HUES64 (cell line): ENCODE measurements at regions not wholly inside any gene's neighbourhood (a gene's known extent, or its start where the extent isn't known, plus 50 kb on each side); places are given as distances from the start of the nearest gene placed in this dataset.
"Not testable (repeated sequence)": the region's sequence is repeated elsewhere in the genome, so short reads cannot be mapped to it uniquely, and the experiment has no call there.

Experiments
- H3K27ac ChIP-seq: 2 replicates; pipeline ENCODE4 v1.7.0; 2013; ENCODE audit warnings: low read depth, low read length, inconsistent platforms
- H3K27me3 ChIP-seq: 2 replicates; pipeline ENCODE4 v1.6.1; 2013; ENCODE audit warnings: mild to moderate bottlenecking, low read length; ENCODE audit not compliant: insufficient read depth
- H3K36me3 ChIP-seq: 2 replicates; pipeline ENCODE4 v1.6.1; 2013; ENCODE audit warnings: mild to moderate bottlenecking, low read length; ENCODE audit not compliant: insufficient read depth
- H3K4me1 ChIP-seq: 2 replicates; pipeline ENCODE4 v1.6.1; 2013; ENCODE audit warnings: mild to moderate bottlenecking, low read length, moderate library complexity; ENCODE audit not compliant: insufficient read depth
- H3K4me3 ChIP-seq: 2 replicates; pipeline ENCODE4 v1.5.1; 2013; ENCODE audit warnings: mild to moderate bottlenecking, low read length, moderate library complexity
- H3K9ac ChIP-seq: 2 replicates; pipeline ENCODE4 v1.6.1; 2013; ENCODE audit warnings: mild to moderate bottlenecking, low read depth, low read length
- H3K9me3 ChIP-seq: 2 replicates; pipeline ENCODE4 v1.6.1; 2013; ENCODE audit warnings: low read depth, low read length; ENCODE audit not compliant: insufficient read depth
- WGBS: fragments of 150-250, 120-280 bp; methylation state at CpG from one replicate; pipeline ENCODE4 v1.1.7; 2013; ENCODE audit warnings: missing lambda C conversion rate; 5-methylcytosine and 5-hydroxymethylcytosine counted together

DNA sequence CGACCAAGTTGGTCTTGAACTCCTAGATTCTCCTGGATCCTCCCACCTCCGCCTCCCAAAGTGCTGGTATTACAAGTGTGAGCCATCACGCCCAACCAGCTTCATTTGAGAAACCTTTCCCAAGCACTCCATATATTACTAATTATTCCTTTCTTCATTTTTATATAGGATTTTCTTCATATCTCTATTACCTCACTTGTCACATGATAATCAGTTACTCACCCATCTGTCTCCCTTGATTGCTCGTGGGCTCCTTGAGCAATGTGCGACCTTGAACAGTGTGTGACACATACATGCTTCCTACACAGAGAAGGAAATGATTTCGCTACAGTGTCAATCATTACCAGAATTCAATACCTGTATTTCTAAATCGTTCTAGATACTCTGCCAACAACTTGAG lies 110.7 kb upstream of the C2CD4B start:
- WGBS: 86% methylated on average over 7 of the region's 7 CpGs
- no peaks in the 10 kb centered on the region for H3K4me1 ChIP-seq
- H3K4me3 ChIP-seq: no peak overlapping the region
- H3K9me3 ChIP-seq: 0 out of 2 replicates have a peak, but pooled peaks cover 6% of the 10 kb centered on the region
- H3K36me3 ChIP-seq: no peaks in the 10 kb centered on the region
- no peak overlapping the region for H3K27ac ChIP-seq
- H3K9ac ChIP-seq: no peak overlapping the region
- H3K27me3 ChIP-seq: no peaks in the 10 kb centered on the region

DNA sequence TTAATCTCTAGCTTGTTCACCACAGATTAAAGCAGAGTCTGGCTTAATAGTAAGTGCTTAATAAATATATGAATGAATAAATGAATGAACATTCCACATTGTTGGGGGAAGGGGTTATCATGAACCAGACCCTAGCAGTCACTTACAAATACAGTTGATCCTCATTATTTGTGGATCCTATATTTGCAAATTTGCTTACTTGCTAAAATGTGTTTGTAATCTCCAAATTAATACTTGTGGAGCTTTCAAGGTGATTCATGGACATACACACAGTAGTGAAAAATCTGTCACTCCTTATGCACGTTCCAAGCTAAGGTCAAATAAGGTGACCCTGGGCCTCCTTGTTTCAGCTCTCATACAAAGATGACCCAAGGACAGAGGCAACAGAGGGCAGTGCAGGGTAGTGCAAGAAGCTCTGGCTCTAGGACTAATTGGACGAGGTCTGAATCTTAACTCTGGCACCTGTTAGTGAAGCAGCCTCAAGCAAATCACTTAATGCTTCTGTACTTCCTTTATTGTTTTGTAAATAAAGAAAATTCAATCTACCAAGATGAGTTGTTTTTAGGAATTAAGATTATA lies 112.8 kb upstream of the C2CD4B start:
- 76% methylated on average over 2 of the region's 2 CpGs for WGBS
- no peak overlapping the region for H3K9ac ChIP-seq
- H3K27ac ChIP-seq: no peak overlapping the region

DNA sequence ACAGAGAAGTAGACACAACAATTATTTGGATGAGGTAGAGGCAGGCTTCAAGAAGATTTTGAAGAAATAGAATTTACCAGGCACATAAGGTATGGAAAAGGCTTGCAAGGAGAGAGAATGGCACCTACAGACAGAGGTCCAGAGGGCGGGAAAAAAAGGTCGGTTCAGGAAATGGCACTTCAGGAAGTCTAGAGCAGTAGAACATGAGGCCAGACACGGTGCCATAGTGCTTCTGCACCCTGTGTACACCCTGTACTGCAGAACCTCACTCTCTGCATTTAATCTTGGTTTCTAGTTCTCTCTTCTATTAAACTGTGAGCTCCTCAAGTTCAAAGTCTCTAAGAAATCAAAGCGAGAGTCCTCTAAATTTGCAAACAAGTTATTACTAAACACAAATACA lies 113.4 kb upstream of the C2CD4B start:
- no peaks in the 10 kb centered on the region for H3K9me3 ChIP-seq
- no peaks in the 10 kb centered on the region for H3K4me1 ChIP-seq
- no peak overlapping the region for H3K9ac ChIP-seq
- WGBS: 90% methylated on average over 4 of the region's 4 CpGs
- H3K4me3 ChIP-seq: no peak overlapping the region
- H3K27me3 ChIP-seq: no peaks in the 10 kb centered on the region
- H3K36me3 ChIP-seq: no peaks in the 10 kb centered on the region
- H3K27ac ChIP-seq: no peak overlapping the region

More for the DNA sequence above, 112.8 kb upstream of the C2CD4B start:
- Histone ChIP-seq H3K27me3 (no peaks in the 10 kb centered on the region), H3K36me3 (no peaks in the 10 kb centered on the region), H3K9me3 (no peaks in the 10 kb centered on the region), H3K4me3 (no peak overlapping the region), H3K4me1 (no peaks in the 10 kb centered on the region)

DNA sequence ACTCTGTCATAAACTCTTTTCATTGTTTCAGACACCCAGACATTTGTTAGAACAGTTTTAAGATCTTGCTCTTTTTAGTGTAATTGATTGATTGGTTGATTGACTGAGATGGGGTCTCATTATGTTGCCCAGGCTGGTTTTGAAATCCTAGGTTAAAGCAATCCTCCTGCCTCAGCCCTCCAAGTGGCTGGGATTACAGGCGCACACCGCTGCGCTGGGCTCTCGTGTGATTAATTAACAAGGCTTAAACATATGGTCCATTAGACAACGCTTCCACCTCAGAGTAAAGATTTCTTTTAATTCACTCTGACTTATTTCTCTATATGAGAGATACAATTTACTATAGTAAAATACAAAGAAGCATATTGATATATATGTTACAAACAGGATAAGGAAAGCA lies 114.0 kb upstream of the C2CD4B start:
- H3K27ac ChIP-seq: no peak overlapping the region
- no peaks in the 10 kb centered on the region for H3K4me1 ChIP-seq
- no peak overlapping the region for H3K9ac ChIP-seq
- no peak overlapping the region for H3K4me3 ChIP-seq
- 97% methylated on average over 5 of the region's 5 CpGs for WGBS
- no peaks in the 10 kb centered on the region for H3K9me3 ChIP-seq
- H3K36me3 ChIP-seq: no peaks in the 10 kb centered on the region
- no peaks in the 10 kb centered on the region for H3K27me3 ChIP-seq

GRCh38 chr15:62280625-62281024 lies 115.5 kb upstream of the C2CD4B start:
- Histone ChIP-seq H3K4me3 (no peak overlapping the region), H3K36me3 (no peaks in the 10 kb centered on the region), H3K27me3 (no peaks in the 10 kb centered on the region), H3K27ac (no peak overlapping the region), H3K9ac (no peak overlapping the region), H3K9me3 (no peaks in the 10 kb centered on the region), H3K4me1 (no peaks in the 10 kb centered on the region)
- 96% methylated on average over 5 of the region's 5 CpGs for WGBS

DNA sequence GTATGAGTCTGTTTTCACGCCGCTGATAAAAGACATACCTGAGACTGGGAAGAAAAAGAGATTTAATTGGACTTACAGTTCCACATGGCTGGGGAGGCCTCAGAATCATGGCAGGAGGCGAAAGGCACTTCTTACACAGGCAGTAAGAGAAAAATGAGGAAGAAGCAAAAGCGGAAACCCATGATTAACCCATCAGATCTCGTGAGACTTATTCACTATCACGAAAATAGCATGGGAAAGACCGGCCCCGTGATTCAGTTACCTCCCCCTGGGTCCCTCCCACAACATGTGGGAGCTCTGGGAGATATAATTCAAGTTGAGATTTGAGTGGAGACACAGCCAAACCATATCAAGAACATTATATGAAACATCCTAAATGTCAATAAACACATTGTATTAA lies 116.7 kb upstream of the C2CD4B start:
- not testable (repeated sequence) for H3K27ac ChIP-seq, H3K27me3 ChIP-seq, H3K4me3 ChIP-seq, H3K36me3 ChIP-seq, H3K9me3 ChIP-seq, H3K4me1 ChIP-seq, H3K9ac ChIP-seq
- 92% methylated on average over 6 of the region's 8 CpGs for WGBS

DNA sequence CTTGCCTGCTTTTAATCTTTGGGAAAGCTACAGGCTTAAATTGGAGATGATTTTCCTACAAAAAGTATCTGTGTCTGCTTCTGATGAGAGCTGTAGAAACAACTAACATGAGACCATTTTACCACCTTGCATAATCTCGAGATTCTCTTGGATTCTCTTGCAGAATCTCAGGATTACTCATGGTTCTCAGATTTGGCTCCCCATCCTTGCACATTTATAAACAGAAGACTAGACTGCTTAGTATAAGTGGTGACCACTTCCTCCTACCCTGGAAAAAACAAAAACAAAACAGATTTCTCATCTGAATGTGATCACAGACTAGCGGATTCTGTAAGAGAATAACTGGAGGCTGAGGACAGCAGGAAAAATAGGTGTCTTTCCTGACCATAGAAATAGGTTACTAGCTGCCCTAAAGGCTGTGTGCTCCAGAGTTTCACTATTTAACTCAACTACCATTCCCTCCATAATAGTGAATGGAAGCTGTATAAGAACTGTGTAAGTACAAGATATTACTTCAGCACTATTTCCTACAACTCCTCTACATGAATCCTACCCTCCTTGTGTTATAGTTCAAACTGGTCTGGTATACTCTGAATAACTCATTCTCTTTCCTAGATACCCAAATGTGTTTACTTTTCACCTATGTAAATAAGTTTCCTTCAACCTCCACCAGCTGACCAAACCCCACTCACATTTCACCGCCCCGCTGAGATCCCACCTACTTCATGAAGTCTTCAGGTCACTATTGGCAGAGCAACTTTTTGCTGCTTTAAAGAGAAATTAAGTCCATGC lies 122.2 kb upstream of the C2CD4B start:
- H3K4me3 ChIP-seq: no peak overlapping the region
- H3K27me3 ChIP-seq: no peaks in the 10 kb centered on the region
- no peaks in the 10 kb centered on the region for H3K36me3 ChIP-seq
- H3K4me1 ChIP-seq: peaks cover 13% of the 10 kb centered on the region
- no peak overlapping the region for H3K9ac ChIP-seq
- no peaks in the 10 kb centered on the region for H3K9me3 ChIP-seq
- no peak overlapping the region for H3K27ac ChIP-seq
- 84% methylated on average over 4 of the region's 4 CpGs for WGBS

GRCh38 chr15:62288361-62289017 lies 123.4 kb upstream of the C2CD4B start:
- Histone ChIP-seq H3K27me3 (no peaks in the 10 kb centered on the region), H3K4me1 (peaks cover 13% of the 10 kb centered on the region), H3K36me3 (no peaks in the 10 kb centered on the region), H3K9ac (no peak overlapping the region), H3K27ac (no peak overlapping the region), H3K9me3 (no peaks in the 10 kb centered on the region), H3K4me3 (no peak overlapping the region)
- WGBS: 95% methylated on average over 5 of the region's 6 CpGs

DNA sequence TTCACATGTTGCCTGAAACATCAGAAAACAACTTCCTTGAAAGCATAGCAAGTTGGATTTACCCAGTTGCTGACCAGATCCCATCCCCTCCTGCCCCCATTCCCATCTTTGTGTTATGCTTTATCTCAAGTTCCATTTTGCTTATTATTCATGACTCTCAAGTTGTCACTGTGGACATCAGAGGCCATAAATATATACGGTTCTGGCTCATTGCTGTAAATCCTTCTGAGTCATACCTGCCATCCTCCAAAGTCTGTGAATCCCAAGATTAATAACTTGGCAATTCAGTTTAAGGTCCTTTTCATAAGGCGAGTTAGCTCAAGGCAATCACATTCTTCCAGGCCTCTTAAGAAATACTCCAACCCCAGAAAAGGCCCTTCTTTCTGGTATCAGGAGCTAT lies 126.2 kb upstream of the C2CD4B start:
- H3K9me3 ChIP-seq: no peaks in the 10 kb centered on the region
- H3K36me3 ChIP-seq: no peaks in the 10 kb centered on the region
- H3K4me1 ChIP-seq: peaks cover 31% of the 10 kb centered on the region
- H3K9ac ChIP-seq: no peak overlapping the region
- H3K27ac ChIP-seq: no peak overlapping the region
- no peak overlapping the region for H3K4me3 ChIP-seq
- H3K27me3 ChIP-seq: no peaks in the 10 kb centered on the region
- WGBS: 92% methylated on average over 2 of the region's 2 CpGs

- Histone ChIP-seq H3K9ac (0 out of 2 replicates have a peak overlapping the region, but pooled peaks have one; percentile 49), H3K27me3 (no peaks in the 10 kb centered on the region), H3K27ac (peak overlapping the region; percentile 83), H3K36me3 (no peaks in the 10 kb centered on the region), H3K9me3 (no peaks in the 10 kb centered on the region), H3K4me1 (peaks cover 29% of the 10 kb centered on the region), H3K4me3 (no peak overlapping the region)
- WGBS: 29% methylated on average over 12 of the region's 12 CpGs
Observed at GRCh38 chr15:62296756-62297507, 131.8 kb upstream of the C2CD4B start.

- Histone ChIP-seq H3K27ac (peak overlapping the region; percentile 83), H3K36me3 (no peaks in the 10 kb centered on the region)
- no CpG with 5 or more reads among the region's 1 CpG for WGBS
Observed at GRCh38 chr15:62297522-62297921, 132.4 kb upstream of the C2CD4B start.

More at GRCh38 chr15:62297522-62297921, 132.4 kb upstream of the C2CD4B start:
- Histone ChIP-seq H3K9me3 (no peaks in the 10 kb centered on the region), H3K9ac (no peak overlapping the region), H3K4me1 (peaks cover 29% of the 10 kb centered on the region), H3K27me3 (no peaks in the 10 kb centered on the region), H3K4me3 (no peak overlapping the region)
